GM19397 (cell line): ENCODE measurements at regions not wholly inside any gene's neighbourhood (a gene's known extent, or its start where the extent isn't known, plus 50 kb on each side); places are given as distances from the start of the nearest gene placed in this dataset.
"Not testable (repeated sequence)": the region's sequence is repeated elsewhere in the genome, so short reads cannot be mapped to it uniquely, and the experiment has no call there.

Experiments
- ATAC-seq: cut with Tn5 transposase; IDR thresholded peaks from one replicate; pipeline ENCODE4 v1.9.1; 2021; ENCODE audit warnings: mild to moderate bottlenecking, moderate library complexity; ENCODE audit not compliant: unreplicated experiment

DNA sequence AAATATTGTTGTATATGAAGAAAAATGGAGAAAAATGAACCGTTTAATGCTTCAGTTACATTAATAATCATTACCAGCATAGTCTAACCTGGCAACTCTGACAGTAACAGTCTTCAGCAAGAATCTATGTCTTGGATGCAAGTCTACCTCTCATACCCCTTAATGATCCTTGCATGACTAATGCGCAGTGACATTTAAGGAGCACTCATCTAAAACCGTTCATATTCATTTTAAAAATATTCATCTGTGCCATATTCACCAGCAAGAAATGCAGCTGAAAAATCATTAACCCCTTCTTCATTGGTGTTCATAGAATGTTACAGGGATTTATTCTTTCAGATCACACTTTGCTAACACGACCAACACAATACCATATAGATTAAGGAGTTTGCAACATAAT is 227.2 kb upstream of the ASCC3 start:
- ATAC-seq: no peak

DNA sequence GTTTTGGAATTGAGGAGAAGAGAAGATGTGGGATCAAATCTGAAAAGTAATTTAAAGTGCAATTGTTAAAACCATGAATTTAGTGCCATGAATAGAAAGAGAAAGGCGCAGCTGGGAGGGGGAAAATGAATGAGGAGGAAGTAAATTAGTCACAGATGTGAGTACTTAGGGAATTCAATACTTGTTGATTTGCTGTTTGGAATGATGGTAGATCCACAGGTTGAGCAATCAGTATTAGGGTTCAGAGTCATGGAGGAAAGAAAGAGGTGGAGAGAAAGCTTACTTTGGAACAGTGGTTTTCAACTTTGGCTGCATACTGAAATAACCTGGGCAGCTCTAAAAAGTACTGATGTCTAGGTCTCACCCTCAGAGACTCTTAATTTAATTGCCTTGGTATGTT is 229.7 kb upstream of the ASCC3 start:
- ATAC-seq: no peak

DNA sequence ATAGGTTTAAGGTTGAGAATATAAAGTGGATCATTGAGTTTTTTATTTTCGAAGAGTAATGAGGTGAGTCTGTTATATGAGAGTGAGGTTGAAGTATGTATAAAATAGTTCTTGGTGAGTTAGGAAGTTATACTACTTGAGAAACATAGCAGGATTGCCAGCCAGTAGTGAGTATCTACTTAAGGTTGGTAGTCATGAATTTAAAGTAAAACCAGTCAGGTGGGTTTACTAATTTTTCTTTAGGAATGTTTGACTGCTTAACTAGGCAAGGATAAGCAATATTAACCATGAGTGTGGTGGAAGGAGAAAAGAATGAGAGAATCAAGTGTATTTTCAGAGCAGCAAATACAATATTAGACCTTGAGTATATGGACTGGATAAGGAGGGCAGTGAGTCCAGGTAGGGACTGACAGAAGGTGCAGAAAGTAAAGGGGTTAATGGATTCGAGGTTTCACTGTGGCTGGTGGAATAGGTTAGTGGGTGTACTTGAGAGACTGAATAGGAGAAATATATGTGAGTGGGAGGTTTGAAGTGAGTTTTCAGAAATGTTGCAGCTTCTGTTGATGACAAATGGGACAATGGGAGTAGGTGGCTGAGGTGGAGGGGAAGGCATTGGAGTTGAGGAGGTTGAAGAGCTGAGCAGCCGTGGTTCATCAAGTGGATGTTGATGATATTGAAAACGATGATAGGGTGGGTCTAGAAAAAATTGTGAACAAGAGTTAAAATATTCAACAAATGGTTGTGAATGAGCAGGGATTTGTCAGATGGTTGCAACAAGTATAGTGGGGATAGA is 232.5 kb upstream of the ASCC3 start:
- no peak for ATAC-seq

DNA sequence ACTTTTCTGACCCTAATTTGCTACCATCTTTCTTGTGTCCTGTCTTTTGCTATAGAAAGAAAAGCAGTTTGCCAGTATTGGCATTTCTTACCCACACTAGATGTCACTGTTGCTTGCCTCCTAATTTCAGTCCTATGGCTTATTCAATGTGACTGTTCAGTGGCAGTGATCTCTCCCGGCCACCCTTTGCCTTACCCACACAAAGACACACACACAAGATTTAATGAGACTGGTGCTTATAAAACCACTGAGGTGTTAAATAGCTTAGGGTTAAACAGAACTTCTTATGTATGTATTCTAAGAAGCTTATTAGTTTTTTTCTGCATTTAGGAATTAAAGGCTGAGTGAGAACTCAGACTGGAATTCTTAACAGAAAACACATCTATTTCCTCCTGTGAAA is 233.6 kb upstream of the ASCC3 start:
- ATAC-seq: no peak

DNA sequence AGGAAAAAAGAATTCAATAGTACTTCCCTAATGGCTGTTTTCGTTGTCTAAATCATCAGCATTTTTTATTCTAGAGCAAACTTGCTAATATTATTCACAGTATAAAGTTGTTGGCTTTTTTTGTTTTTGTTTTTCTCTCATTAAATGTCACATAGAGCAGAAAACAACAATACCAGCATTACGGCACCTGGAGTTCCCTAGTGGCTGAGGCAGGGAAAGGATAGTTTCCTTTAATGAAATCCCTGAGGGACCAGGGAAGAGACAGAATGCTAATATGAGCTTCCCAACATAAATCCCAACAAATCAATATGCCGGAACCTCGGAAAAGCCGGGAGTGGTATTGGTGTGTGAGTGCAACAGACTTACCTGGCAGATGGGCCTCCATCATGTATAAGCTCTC is 235.2 kb upstream of the ASCC3 start:
- ATAC-seq: no peak

DNA sequence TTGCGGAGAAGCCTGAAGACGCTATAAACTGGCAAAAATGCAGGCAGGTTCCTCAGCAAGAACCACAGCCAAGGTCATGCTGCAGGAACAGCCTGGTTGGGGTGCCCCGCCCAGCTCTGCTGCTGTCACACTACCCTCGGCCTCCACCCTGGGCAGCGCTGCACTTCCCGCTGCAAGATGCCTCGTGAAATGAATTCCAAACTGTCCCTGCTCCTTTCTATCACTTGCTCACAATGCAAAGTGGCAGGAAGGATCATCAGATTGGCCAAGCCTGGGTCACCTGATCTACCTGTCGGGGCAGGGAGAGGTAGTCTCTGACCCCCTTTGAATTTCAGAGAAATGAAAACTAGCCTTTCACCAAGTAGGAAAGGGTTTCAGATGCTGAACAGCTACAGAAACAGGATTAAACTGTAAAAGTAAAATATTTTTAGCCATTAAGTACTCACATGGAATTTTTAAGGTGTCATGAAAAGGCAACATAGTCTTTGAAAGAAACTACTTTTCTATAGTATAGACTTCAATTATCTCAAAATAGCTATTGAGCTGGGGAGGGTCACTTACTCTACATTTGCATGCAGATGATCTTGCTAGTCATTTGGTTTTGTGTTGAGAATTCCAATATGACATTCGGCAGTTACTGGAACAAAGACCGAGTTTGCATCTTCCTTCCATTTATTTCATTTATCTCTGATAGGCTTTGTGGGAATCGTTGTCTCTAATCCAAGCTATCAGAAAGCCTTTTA is 236.4 kb upstream of the ASCC3 start:
- ATAC-seq: no peak

DNA sequence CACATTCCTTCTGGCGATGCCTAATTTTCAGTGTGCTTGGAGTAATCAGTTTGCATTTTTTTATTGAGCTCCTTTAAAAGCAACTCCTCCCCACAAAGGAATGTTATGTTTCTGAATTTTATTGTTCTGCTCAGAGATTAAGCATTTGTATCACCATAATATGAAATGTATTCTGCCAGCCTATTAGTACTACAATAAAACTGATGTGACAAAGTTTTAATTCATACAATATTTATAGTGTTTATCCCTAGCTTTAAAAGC is 236.9 kb upstream of the ASCC3 start:
- no peak for ATAC-seq

DNA sequence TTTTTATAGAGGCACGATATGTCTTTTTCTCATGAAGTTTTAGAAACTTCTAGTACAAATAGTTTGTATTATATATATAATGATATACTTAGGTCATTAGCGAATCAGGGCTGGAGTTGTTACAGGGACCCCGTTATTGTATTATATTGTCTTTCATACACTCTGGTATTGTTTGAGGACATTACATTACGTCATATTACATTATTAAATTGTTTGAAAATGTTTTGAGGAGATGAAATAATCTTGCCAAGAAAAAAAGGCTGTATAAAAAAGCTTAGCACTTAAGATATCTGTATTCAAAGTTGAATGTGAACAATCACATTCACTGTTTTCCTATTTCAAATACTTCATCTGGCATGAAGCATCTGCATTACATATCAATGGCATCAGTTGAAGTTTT is 239.6 kb upstream of the ASCC3 start:
- ATAC-seq: no peak

DNA sequence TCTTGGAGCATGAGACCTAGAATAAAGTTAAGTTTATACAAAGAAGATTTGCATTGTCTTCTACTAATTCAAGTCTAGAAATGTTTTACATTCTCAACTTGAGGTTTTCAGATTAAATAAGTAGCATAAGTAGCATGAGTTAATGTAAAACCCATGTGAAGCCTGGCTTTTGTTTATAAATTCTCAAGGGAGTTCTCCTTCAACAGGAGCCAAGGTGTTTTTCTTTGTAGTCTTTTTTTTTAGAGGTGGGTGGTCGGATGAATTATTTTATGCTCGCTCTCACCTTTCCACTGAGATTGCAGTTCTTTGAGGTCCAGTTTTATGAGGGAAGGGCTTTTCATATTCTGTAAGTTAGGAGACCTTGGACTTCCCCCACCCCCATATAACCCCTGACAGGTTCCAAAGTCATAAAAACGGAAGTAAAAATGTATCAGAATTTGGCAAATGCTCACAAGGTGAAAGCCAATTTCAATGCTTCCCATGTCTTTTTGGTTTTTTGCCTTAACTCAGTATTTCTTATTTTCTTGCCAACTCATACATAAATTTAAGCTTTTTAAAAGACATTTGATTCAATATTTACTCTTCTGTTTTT is 244.3 kb upstream of the ASCC3 start:
- ATAC-seq: no peak

DNA sequence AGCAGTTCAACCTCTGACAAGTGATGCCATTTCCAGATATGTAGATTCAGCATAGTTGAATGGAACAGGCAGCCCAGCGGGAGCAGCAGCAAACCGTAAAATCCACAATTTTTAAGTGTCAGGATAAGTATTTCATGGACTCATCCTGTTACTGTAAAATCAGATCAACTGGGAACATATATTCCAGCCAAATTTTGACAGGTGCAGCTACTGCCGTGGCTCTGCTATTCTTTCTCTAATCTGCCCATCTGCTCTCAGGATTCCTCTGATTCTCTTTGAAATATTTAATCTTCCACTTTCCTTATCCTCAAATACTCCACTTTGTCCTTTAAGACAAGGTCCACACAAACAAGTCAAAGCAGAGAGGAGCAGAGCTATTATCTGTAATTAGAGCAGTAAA is 245.4 kb upstream of the ASCC3 start:
- no peak for ATAC-seq

DNA sequence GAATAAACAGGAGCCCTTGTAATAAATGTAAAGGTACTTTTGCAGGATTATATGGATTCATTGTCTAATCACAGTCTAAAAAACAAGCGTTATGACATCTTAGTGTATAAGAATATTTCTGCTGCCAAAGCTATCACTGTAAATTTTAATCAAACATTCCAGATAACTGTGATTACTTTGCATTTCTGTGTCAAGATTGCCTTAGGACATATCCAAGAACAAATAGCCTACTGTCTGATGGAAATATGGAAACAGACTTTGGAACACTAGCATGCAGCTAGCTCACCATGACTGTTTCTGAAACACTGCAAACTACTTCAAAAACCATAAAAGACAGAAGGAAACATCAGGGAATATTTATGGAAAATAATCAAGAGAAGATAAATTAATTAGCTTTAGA is 248.7 kb upstream of the ASCC3 start:
- no peak for ATAC-seq

DNA sequence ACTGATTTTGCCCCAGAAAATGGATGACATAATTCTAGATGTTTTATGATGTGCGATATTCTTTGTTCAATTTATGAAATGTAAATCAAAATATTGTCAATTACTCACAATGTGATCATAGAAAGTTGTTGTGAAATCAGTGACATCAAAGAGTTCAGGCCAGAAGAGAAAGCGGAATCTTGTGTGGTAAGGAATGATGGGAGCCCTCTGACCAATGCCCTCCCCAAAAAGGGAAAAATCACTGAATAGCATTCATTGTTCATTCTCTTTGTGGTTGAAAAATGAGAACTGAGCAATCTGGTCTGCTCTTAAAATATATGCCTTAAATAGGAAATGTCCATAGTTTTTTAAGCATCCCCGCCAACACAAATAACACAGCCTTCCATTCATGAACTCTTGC is 247.1 kb upstream of the GRIK2 start:
- no peak for ATAC-seq

DNA sequence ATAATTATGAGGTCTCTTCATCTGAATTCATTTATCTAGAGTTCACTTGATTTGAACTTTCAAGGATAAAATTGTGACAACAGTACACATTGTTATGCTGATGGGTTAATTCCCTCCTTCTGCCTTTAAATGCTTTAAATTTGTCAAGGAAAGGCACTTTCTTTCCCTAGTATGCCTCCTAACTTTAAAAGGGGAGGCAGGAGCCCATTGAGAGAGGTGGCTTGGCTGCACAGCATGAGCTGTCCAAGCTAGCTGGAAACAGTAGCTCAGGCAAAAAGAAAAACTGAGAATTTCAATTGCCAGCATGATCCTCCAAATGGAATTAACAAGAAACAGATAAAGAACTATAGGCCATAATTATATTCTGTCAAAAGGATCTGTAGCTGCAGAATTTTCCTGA is 243.3 kb upstream of the GRIK2 start:
- ATAC-seq: no peak

DNA sequence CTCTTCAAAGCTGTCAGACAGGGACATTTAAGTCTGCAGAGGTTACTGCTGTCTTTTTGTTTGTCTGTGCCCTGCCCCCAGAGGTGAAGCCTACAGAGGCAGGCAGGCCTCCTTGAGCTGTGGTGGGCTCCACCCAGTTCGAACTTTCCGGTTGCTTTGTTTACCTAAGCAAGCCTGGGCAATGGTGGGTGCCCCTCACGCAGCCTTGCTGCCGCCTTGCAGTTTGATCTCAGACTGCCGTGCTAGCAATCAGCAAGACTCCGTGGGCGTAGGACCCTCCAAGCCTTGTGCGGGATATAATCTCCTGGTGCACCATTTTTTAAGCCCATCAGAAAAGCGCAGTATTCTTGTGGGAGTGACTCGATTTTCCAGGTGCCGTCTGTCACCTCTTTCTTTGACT is 235.9 kb upstream of the GRIK2 start:
- not testable (repeated sequence) for ATAC-seq

DNA sequence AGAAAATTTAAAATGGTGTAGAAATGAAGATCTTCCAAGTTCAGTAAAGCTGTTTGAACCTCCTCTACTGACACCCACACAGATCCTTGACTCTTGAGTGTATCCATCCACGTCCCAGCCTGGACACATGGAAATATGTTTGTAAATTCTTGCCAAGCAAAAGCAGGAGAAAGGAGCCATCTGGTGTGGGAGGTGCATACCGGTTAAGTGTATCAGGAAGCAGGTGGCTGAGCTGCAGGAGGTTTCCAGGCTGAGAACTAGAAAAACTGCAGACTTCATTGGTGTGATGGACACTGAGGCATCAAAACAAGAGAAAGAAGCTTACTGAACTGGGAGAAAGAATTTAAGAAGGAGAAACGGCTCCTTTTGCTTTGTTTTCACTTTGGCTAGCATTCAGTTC is 229.9 kb upstream of the GRIK2 start:
- ATAC-seq: no peak

DNA sequence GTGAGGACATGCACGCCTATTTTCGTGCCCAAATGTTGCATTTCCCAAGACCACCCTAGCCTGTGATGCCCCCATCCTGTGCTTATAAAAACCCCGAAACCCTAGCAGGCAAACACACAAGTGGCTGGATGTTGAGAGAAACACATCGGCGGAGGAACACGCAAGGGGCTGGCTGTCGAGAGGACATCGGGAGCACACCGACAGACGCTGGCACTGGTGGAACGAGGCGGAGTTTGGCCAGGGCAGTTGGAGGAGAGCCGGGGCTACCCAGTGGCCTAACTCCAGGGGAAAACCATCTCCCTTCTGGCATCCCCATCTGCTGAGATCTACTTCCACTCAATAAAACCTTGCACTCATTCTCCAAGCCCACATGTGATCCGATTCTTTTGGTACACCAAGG is 225.9 kb upstream of the GRIK2 start:
- ATAC-seq: no peak

DNA sequence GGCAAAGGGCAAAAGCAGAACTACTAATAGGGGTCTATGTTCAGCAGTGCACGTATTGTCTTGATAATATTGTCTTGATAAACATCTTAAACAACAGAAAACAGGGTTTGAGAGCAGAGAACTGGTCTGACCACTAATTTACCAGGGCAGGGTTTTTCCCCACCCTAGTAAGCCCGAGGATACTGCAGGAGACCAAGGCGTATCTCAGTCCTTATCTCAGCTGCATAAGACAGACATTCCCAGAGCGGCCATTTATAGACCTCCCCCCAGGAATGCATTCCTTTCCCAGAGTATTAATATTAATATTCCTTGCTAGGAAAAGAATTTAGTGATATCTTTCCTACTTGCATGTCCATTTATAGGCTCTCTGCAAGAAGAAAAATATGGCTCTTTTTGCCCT is 222.5 kb upstream of the GRIK2 start:
- not testable (repeated sequence) for ATAC-seq

DNA sequence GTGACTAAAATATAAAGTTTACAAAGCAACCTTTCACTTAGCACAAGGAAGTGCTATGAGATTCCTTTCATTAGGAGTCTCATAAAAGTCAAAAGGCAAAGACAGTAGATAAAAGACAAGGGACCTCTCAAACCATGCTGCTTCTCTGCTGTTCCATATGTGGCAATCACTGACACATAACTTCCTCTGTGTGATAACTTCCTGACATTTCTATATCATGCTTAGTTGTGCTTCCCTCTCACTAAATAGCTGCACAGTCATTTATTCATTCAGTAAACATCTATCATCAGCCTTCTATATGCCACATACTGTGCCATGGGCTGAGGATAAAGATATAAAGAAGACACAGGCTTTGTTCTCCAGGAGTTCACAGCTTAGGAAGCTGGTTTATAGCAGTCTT is 214.8 kb upstream of the GRIK2 start:
- ATAC-seq: no peak

DNA sequence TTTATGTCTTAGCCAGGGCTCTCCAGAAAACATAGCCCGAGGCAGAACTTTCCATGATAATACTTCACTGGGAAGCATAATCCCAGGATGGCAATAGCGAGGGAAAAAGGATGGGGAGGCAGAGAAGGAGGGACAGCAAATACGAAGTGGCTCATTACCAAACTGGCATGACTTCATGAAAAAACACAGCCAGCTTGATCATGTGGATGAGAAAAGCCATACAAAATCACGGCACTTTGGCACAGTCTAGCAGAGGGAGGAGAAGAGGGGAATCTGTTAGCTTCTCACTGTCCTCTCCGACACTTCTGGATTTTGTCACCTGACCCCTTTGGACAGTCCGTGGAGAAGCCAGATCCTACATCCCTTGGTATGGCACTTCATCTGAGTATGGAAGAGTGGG is 212.5 kb upstream of the GRIK2 start:
- ATAC-seq: no peak

DNA sequence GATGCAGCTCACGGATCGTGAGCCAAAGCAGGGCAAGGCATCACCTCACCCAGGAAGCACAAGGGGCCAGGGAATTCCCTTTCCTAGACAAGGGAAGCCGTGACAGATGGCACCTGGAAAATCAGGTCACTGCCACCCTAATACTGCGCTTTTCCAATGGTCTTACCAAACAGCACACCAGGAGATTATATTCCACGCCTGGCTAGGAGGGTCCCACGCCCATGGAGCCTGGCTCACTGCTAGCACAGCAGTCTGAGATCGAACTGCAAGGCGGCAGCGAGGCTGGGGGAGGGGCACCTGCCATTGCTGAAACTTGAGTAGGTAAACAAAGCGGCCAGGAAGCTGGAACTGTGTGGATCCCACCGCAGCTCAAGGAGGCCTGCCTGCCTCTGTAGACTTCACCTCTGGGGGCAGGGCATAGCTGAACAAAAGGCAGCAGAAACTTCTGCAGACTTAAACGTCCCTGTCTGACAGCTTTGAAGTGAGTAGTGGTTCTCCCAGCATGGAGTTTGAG is 205.2 kb upstream of the GRIK2 start:
- ATAC-seq: not testable (repeated sequence)

DNA sequence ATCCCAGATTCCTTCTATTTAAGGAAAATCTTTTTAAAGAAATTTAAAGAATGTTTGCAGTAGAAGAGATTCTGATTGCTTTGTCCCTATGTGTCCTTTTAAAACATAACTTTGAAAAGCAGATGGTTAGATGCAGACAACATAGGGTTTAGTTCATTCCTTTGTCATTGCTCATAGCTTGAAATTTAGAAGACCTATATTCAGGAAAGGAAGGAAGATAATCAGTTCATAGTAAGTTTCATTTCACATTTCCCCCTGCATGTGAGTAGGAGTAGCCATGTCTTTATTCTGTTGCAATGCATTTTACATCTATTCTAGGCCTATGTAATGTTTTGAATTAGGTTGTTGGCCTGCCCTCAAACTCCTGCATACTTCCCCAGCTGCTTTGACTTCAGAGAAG is 197.9 kb upstream of the GRIK2 start:
- no peak for ATAC-seq

DNA sequence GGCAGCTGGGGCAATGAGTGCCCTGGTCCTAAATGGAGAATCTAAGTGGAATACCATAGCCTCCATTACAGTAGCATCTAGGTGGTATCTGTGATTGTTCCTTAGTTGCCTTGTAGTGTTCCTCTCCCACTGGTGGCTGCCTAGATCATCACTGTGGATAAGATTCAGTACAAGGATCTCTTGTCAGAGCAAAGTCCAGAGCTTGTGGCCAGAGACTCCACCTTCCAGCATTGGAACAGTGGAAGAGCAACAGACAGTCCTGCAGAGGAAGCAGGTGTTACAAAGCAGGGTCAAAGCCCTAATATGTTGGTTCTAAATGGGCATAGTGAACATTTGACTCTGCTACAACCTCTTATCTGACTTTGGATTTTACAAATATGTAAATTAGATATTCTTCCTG is 194.1 kb upstream of the GRIK2 start:
- ATAC-seq: no peak
